Keratinocyte (primary cell): ENCODE measurements at regions not wholly inside any gene's neighbourhood (a gene's known extent, or its start where the extent isn't known, plus 50 kb on each side); places are given as distances from the start of the nearest gene placed in this dataset.

ENCODE experiments used
- DNase-seq: peaks from one replicate; pipeline ENCODE4 v3.0.0-alpha.2; 2011; ENCODE audit warnings: low read depth, missing footprints, low spot score
- FAIRE-seq: peaks from 2 replicates; lab custom pipeline; 2011; peaks lifted over from hg19 to GRCh38; lab: Jason Lieb, UNC
- H2AFZ ChIP-seq: 2 replicates; pipeline ENCODE4 v1.6.0; 2012; ENCODE audit warnings: low read length, control low read depth, inconsistent platforms; ENCODE audit not compliant: control insufficient read depth
- H3K27ac ChIP-seq: 2 replicates; pipeline ENCODE4 v1.5.1; 2011; ENCODE audit warnings: low read length; ENCODE audit not compliant: control insufficient read depth, insufficient read depth
- H3K27me3 ChIP-seq: 3 replicates; pipeline ENCODE4 v1.6.0; 2011; ENCODE audit warnings: low read length; ENCODE audit not compliant: control insufficient read depth, insufficient read depth; ENCODE audit errors: extremely low read depth
- H3K36me3 ChIP-seq, 2 experiments: 2 replicates in 1 of 2; 3 replicates in 1 of 2; pipeline ENCODE4 v1.5.1; 2011; ENCODE audit warnings: low read length in 2 of 2, mild to moderate bottlenecking in 1 of 2; ENCODE audit not compliant: control insufficient read depth in 2 of 2, insufficient read depth in 2 of 2; ENCODE audit errors: extremely low read depth in 1 of 2
- H3K4me1 ChIP-seq: 3 replicates; pipeline ENCODE4 v1.5.1; 2011; ENCODE audit warnings: low read length; ENCODE audit not compliant: control insufficient read depth, insufficient read depth; ENCODE audit errors: extremely low read depth
- H3K4me2 ChIP-seq: 3 replicates; pipeline ENCODE4 v1.6.0; 2011; ENCODE audit warnings: low read depth, low read length; ENCODE audit not compliant: control insufficient read depth, insufficient read depth; ENCODE audit errors: extremely low read depth
- H3K4me3 ChIP-seq, 3 experiments: fragments of 200-600 bp in 1 of 3; sonication (generic) in 1 of 3; 2 replicates in 2 of 3; 3 replicates in 1 of 3; pipeline ENCODE4 v1.5.1; 2011 to 2016; ENCODE audit warnings: low read length in 3 of 3, mild to moderate bottlenecking in 3 of 3, control low read depth in 2 of 3, inconsistent platforms in 1 of 3, low read depth in 1 of 3, mixed read lengths in 1 of 3, mixed run types in 1 of 3, moderate library complexity in 1 of 3; ENCODE audit not compliant: control insufficient read depth in 2 of 3, insufficient read depth in 2 of 3; ENCODE audit errors: extremely low read depth in 1 of 3
- H3K79me2 ChIP-seq: 2 replicates; pipeline ENCODE4 v1.6.0; 2012; ENCODE audit warnings: low read length; ENCODE audit not compliant: control insufficient read depth, insufficient read depth
- H3K9ac ChIP-seq: 3 replicates; pipeline ENCODE4 v1.6.0; 2011; ENCODE audit warnings: low read length; ENCODE audit not compliant: control insufficient read depth, insufficient read depth; ENCODE audit errors: extremely low read depth
- H3K9me1 ChIP-seq: 3 replicates; pipeline ENCODE4 v1.6.0; 2011; ENCODE audit warnings: low read length; ENCODE audit not compliant: control insufficient read depth, insufficient read depth; ENCODE audit errors: extremely low read depth
- H3K9me3 ChIP-seq: 2 replicates; pipeline ENCODE4 v1.5.1; 2012; ENCODE audit warnings: low read depth, low read length; ENCODE audit not compliant: control insufficient read depth
- H4K20me1 ChIP-seq: 3 replicates; pipeline ENCODE4 v1.6.0; 2011; ENCODE audit warnings: low read length; ENCODE audit not compliant: control insufficient read depth, insufficient read depth; ENCODE audit errors: extremely low read depth
- EZH2 ChIP-seq: IDR thresholded peaks from one replicate; pipeline ENCODE4 v1.6.1; 2012; ENCODE audit warnings: inconsistent platforms, mild to moderate bottlenecking, low read length, moderate library complexity
- dilution Hi-C: fragments of 300-500 bp; cut with MboI; formaldehyde crosslinking; loops from one replicate; pipeline ENCODE4 v1.7.0; 2020; ENCODE audit warnings: low sequenced_read_pairs; ENCODE audit not compliant: extremely low pct_ligation_motif_present
- TF ChIP-seq, protein P1 (sequence below), 3 experiments: IDR thresholded peaks in 1 of 3; conservative IDR thresholded peaks in 1 of 3; optimal IDR thresholded peaks in 1 of 3; 2 replicates in 2 of 3; 3 replicates in 1 of 3; pipeline versions ENCODE3 to v1.5.1; 2011; ENCODE audit warnings: low read length in 3 of 3, mild to moderate bottlenecking in 3 of 3, moderate library complexity in 2 of 3, control low read depth in 1 of 3, inconsistent platforms in 1 of 3; ENCODE audit not compliant: insufficient read depth in 2 of 3; ENCODE audit errors: extremely low read depth in 1 of 3

GRCh38 chr15:70209499-70209898 lies 111.8 kb upstream of the TLE3 start:
- no peak for FAIRE-seq
- H3K4me3 ChIP-seq = no peak overlapping the region

DNA sequence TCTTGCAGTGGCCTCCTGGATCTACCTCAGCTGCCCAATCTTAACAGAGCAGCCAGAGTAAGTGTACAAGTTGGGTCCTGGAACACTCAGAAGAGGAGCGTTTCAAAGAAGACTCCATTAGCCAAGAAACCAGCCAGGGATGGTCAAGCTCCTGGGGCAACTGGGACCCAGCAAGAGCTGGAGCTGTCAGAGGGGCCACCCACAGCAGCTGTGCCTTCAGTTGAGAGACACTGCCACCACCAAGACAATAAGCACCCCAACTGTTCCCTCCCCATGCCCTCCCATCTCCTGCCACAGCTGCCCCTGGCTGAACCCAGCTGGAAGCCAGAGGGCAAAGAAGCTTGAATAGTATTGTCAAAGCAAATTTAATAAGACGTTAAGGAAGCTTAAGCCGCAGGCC lies 110.6 kb upstream of the TLE3 start:
- dilution Hi-C loops = no loop called here
- H4K20me1 ChIP-seq = no peaks in the 10 kb centered on the region

More at GRCh38 chr15:70209499-70209898, 111.8 kb upstream of the TLE3 start:
- Histone ChIP-seq H3K9me1 (no peaks in the 10 kb centered on the region), H3K4me1 (no peaks in the 10 kb centered on the region), H3K79me2 (no peaks in the 10 kb centered on the region), H3K36me3 (no peaks in the 10 kb centered on the region), H3K27me3 (peaks cover 10% of the 10 kb centered on the region), H3K9me3 (no peaks in the 10 kb centered on the region), H3K4me2 (no peak overlapping the region), H3K27ac (no peak overlapping the region), H4K20me1 (no peaks in the 10 kb centered on the region), H3K9ac (no peak overlapping the region), H2AFZ (no peak overlapping the region)
- TF ChIP-seq, protein P1, sequence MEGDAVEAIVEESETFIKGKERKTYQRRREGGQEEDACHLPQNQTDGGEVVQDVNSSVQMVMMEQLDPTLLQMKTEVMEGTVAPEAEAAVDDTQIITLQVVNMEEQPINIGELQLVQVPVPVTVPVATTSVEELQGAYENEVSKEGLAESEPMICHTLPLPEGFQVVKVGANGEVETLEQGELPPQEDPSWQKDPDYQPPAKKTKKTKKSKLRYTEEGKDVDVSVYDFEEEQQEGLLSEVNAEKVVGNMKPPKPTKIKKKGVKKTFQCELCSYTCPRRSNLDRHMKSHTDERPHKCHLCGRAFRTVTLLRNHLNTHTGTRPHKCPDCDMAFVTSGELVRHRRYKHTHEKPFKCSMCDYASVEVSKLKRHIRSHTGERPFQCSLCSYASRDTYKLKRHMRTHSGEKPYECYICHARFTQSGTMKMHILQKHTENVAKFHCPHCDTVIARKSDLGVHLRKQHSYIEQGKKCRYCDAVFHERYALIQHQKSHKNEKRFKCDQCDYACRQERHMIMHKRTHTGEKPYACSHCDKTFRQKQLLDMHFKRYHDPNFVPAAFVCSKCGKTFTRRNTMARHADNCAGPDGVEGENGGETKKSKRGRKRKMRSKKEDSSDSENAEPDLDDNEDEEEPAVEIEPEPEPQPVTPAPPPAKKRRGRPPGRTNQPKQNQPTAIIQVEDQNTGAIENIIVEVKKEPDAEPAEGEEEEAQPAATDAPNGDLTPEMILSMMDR (optimal IDR thresholded peaks at IDR 0.05 in 1 of 3, IDR thresholded peaks at IDR 0.05 in 1 of 3, conservative IDR thresholded peaks at IDR 0.05 in 1 of 3; ENCODE audit: extremely low read depth in 1 of 3, insufficient read depth in 2 of 3, low read length in 3 of 3) = no peak
- no peak for TF ChIP-seq EZH2
- dilution Hi-C loops = no loop called here
- no peak for DNase-seq

More for the DNA sequence above, 110.6 kb upstream of the TLE3 start:
- Histone ChIP-seq H3K4me3 (no peak overlapping the region), H2AFZ (no peak overlapping the region), H3K9me1 (no peaks in the 10 kb centered on the region), H3K9ac (no peak overlapping the region), H3K4me1 (peaks cover 8% of the 10 kb centered on the region), H3K36me3 (no peaks in the 10 kb centered on the region), H3K27me3 (peaks cover 10% of the 10 kb centered on the region), H3K4me2 (no peak overlapping the region), H3K79me2 (no peaks in the 10 kb centered on the region), H3K27ac (no peak overlapping the region), H3K9me3 (no peaks in the 10 kb centered on the region)
- DNase-seq (no peak), FAIRE-seq (no peak)
- TF ChIP-seq, protein P1 (optimal IDR thresholded peaks at IDR 0.05 in 1 of 3, IDR thresholded peaks at IDR 0.05 in 1 of 3, conservative IDR thresholded peaks at IDR 0.05 in 1 of 3; ENCODE audit: extremely low read depth in 1 of 3, insufficient read depth in 2 of 3, low read length in 3 of 3) = no peak
- no peak for TF ChIP-seq EZH2
